SJSA1 (cell line): ENCODE measurements at regions not wholly inside any gene's neighbourhood (a gene's known extent, or its start where the extent isn't known, plus 50 kb on each side); places are given as distances from the start of the nearest gene placed in this dataset.

Source experiments
- DNase-seq, 2 experiments: peaks; one replicate each; pipeline ENCODE4 v3.0.0-alpha.2; 2015 to 2020; ENCODE audit warnings: low spot score in 2 of 2, low read depth in 1 of 2
- H3K27ac ChIP-seq: fragments of 250-450 bp; sonication (Bioruptor Pico); 2 replicates; pipeline ENCODE4 v1.5.1; 2020; ENCODE audit warnings: mild to moderate bottlenecking, moderate library complexity
- H3K27me3 ChIP-seq: fragments of 250-450 bp; sonication (Bioruptor Pico); replicated peaks from 2 replicates; pipeline ENCODE4 v1.5.1; 2020; ENCODE audit warnings: mild to moderate bottlenecking, moderate library complexity
- H3K36me3 ChIP-seq: fragments of 250-450 bp; sonication (Bioruptor Pico); 2 replicates; pipeline ENCODE4 v1.5.1; 2020; ENCODE audit warnings: mild to moderate bottlenecking
- H3K4me1 ChIP-seq: fragments of 250-450 bp; sonication (Bioruptor Pico); replicated peaks from 2 replicates; pipeline ENCODE4 v1.6.1; 2021; ENCODE audit warnings: mild to moderate bottlenecking
- H3K4me3 ChIP-seq: fragments of 250-450 bp; sonication (Bioruptor Pico); 2 replicates; pipeline ENCODE4 v1.5.1; 2020; ENCODE audit warnings: mild to moderate bottlenecking
- H3K9me3 ChIP-seq: fragments of 250-450 bp; sonication (Bioruptor Pico); replicated peaks from 2 replicates; pipeline ENCODE4 v1.5.1; 2020; ENCODE audit warnings: mild to moderate bottlenecking

DNA sequence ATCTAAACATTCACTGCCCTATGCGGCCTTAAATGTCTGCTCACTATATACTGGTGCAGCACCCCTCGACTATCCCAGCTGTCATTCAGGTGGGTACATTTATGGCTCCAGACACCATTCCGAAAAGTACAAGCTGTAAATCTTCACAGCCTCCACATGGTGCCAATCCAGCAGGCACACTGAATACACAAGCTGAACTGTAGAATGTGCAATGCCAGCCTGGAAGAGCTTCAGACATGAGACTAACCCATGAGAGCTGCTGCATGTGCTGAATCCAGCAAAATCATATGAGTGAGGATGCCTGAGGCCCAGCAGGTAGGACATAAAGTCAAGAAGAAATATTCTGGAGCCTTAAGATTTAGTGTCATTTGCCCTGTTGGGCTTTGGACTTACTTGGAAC is 483.8 kb upstream of the GRIA1 start:
- Histone ChIP-seq H3K27me3 (no peaks in the 10 kb centered on the region), H3K4me3 (no peak overlapping the region), H3K4me1 (no peaks in the 10 kb centered on the region), H3K9me3 (peaks cover 21% of the 10 kb centered on the region), H3K27ac (no peak overlapping the region), H3K36me3 (no peaks in the 10 kb centered on the region)
- DNase-seq, result no peak

DNA sequence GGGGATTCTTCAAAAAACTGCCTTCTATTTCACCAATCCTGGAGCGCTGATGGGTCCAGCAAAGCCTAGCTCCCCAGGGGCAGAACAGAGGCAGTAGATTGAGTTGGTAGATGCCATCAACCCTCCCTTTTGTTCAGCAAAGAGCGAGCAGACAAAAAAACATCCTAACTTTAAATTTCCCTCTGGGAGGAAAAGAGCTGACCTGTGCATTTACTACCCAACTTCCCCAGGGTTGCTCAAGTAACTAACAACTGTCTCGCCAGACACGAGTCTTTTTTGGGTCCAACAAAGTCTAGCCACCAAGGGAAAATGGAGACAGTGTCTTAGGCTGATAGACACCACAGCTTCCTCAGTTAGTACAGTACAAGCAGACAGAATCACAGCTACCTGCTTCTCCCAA is 476.3 kb upstream of the GRIA1 start:
- DNase-seq, result no peak
- H3K36me3 ChIP-seq, result no peaks in the 10 kb centered on the region

DNA sequence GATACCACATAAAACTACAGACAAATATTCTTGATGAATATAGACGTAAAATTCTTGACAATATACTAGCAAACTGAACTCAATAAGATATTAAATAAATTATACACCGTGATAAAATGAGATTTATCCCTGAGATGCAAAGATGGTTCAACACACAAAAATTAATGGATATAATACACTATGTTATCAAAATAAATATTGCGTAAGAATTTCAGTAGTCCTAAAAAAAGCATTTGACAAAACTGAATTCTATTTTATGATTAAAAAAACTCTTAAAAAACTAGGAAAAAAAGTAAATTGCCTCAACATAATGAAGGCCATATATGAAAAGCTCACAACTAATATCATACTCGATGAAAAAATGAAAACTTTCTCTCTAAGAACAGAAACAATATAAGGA is 472.3 kb upstream of the GRIA1 start:
- no peaks in the 10 kb centered on the region; the same call in 1 of the 2 replicates for H3K9me3 ChIP-seq
- H3K4me3 ChIP-seq, result no peak overlapping the region
- no peak for DNase-seq
- H3K4me1 ChIP-seq, result no peaks in the 10 kb centered on the region
- no peak overlapping the region for H3K27ac ChIP-seq
- H3K36me3 ChIP-seq, result no peaks in the 10 kb centered on the region
- no peaks in the 10 kb centered on the region for H3K27me3 ChIP-seq

More for the DNA sequence above, 476.3 kb upstream of the GRIA1 start:
- H3K4me3 ChIP-seq, result no peak overlapping the region
- no peak overlapping the region for H3K27ac ChIP-seq
- H3K4me1 ChIP-seq, result no peaks in the 10 kb centered on the region
- H3K27me3 ChIP-seq, result no peaks in the 10 kb centered on the region
- H3K9me3 ChIP-seq, result 0 out of 2 replicates have a peak, but pooled peaks cover 7% of the 10 kb centered on the region

DNA sequence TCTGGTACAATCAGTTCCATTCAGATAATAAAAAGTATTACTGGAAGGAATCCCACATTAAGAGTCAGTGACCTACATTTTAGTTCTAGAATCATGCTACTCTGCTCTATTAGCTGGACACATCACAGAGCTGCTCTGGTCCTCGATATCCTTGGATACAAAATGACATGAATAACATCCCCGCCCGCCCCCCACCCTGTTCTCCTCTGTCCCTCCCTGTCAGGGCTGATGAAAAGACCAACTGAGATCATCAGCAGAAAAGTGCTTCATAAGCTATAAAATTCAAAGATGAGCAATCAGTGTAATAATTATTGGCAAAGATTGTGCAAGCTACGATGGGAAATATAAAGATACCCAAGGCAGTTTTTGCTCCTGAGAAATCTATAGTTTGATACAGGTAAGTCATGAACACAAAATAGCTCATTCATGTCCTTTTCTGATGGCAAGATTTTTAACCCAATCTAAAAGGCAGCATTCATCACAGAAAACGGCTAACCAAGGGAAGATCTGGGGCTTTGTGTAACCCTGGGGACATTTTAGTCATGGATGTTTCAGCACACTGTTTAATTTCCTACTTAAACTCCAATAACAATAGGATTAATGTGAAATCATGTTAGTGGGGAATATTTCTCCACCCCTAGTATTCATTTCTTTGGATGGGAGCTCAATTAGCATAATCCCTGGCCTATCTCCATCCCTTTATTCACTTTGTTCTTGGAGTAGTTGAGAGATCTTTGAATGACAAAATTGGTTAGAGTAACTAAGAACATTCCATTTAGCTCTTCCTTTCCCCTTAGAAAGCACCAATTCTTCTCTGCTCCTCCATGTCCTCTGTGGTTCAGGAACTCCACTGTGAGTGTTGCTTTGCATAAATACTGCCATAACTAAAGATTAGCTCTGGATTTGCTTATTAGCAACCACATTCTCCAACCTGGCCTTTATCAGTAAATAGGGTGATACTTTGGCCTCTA is 459.4 kb upstream of the GRIA1 start:
- 0 out of 2 replicates have a peak, but pooled peaks cover 6% of the 10 kb centered on the region for H3K9me3 ChIP-seq
- no peaks in the 10 kb centered on the region for H3K36me3 ChIP-seq
- DNase-seq, result no peak
- H3K4me3 ChIP-seq, result no peak overlapping the region
- no peaks in the 10 kb centered on the region for H3K27me3 ChIP-seq
- H3K4me1 ChIP-seq, result no peaks in the 10 kb centered on the region
- no peak overlapping the region for H3K27ac ChIP-seq

DNA sequence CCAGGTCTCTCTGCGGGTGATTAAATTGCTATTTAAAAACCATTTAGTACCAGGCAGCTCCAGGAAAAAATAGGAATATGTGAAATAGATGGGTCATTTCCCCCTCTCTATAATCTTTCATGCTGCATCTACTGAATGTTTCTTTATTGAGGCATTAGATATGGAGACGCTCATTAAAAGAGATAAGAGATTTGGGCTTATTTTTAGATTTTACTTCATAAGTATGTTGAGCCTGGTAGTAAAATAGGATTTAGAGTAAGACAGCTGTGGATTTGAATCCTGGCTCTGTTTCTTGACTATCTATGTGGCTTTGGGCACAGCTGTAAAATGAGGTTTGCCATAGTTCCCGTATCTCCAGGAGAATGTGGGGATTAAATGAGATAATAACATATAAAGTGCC is 451.0 kb upstream of the GRIA1 start:
- DNase-seq, result no peak
- Histone ChIP-seq H3K4me1 (no peaks in the 10 kb centered on the region), H3K36me3 (no peaks in the 10 kb centered on the region), H3K4me3 (no peak overlapping the region), H3K27me3 (no peaks in the 10 kb centered on the region), H3K27ac (no peak overlapping the region), H3K9me3 (peaks cover 3% of the 10 kb centered on the region; the same call in 1 of the 2 replicates)

DNA sequence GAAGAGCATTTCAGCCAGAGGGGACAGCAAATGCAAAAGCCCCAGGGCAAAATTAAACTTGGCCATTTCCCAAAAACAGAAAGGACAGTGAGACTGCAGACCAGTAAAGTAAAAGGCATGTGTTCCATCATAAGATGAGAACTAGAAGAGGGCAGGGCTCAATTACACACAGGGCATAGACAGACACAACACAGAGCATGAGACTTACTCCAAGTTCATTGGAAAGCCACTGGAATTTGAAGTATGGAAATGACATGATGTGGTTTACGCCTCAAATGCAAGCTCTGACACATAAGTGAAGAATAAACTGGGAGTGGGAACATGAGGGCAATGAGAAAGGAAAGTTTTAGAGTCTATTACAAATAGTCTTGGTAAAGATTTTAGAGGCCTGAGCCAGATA is 446.6 kb upstream of the GRIA1 start:
- no peak for DNase-seq

DNA sequence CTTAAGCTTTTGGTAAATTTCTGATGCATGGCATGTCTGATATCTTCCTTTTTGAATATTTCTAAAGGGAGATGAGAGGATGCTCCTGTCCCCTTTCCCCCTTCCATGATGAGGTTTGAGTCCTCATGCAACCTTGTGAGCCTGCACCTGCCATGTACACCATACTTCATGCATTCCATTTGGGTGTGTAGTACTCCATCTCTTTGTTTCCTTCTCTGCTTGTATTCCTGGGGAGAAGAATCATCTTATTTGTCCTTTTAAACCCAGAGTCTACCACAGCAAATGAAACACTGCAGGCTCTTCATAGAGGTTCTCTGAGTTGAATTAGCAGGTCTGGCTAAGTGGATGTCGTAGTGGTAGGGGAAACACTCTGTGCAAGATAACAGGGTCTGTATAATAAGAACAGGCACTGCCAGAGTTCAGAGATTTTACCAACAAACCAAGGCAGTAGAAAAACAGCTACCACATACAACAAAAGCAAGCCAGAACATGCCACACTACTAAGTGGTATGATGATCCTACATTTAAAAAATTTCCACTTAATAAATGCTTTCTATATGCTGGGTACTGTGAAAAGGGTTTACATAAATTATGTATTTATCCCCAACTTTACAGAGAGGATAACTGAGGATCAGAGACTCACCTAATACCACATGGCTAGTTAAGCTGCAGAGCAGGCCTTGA is 439.8 kb upstream of the GRIA1 start:
- Histone ChIP-seq H3K27ac (no peak overlapping the region), H3K4me3 (no peak overlapping the region), H3K27me3 (no peaks in the 10 kb centered on the region), H3K36me3 (no peaks in the 10 kb centered on the region), H3K9me3 (no peaks in the 10 kb centered on the region; the same call in 1 of the 2 replicates), H3K4me1 (no peaks in the 10 kb centered on the region)
- DNase-seq, result no peak

More for the DNA sequence above, 446.6 kb upstream of the GRIA1 start:
- Histone ChIP-seq H3K4me3 (no peak overlapping the region), H3K27me3 (no peaks in the 10 kb centered on the region), H3K36me3 (no peaks in the 10 kb centered on the region), H3K27ac (no peak overlapping the region), H3K4me1 (no peaks in the 10 kb centered on the region), H3K9me3 (no peaks in the 10 kb centered on the region)

DNA sequence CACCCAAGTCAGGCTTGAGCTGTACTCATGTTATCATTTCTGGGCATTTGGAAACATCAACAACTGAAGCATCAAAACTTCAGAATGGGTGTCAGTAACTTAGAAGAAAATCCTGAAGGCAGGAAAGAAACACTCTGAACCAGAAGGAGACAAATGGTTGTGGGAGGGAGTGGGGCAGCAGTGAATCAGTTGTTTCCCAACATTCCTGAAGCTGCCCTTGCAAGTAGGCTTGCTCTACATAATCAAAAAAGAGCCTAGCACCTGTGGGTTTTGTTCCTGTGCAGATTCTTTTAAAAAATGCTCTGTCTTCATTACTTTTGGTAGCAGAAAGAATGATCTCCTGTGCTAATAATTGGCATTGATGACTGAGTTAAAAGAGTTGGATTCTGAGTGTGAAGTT is 424.2 kb upstream of the GRIA1 start:
- no peak overlapping the region for H3K4me3 ChIP-seq
- no peaks in the 10 kb centered on the region; the same call in 1 of the 2 replicates for H3K9me3 ChIP-seq
- no peak for DNase-seq
- no peaks in the 10 kb centered on the region for H3K27me3 ChIP-seq
- no peak overlapping the region for H3K27ac ChIP-seq
- no peaks in the 10 kb centered on the region for H3K36me3 ChIP-seq
- H3K4me1 ChIP-seq, result no peaks in the 10 kb centered on the region

DNA sequence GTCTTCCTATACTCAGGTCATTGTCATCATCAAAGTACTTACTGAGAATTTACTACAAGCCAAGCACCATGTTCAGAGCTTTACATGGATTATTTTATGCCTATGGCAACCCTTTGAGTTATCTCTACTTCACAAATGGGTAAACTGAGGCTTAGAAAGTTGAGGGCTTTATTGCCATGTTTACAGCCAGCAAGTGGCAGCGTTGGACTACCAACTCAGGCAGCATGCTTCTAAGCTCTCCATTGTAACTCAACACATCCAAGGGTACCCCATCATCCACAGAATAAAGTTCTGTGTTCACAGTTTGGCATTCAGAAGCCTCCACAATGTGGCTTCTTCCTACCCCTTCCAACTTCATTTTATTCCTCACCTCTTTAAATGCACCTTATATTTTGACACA is 422.6 kb upstream of the GRIA1 start:
- Histone ChIP-seq H3K4me3 (no peak overlapping the region), H3K36me3 (no peaks in the 10 kb centered on the region), H3K27me3 (no peaks in the 10 kb centered on the region), H3K27ac (no peak overlapping the region), H3K4me1 (no peaks in the 10 kb centered on the region), H3K9me3 (no peaks in the 10 kb centered on the region; the same call in 1 of the 2 replicates)
- no peak for DNase-seq

DNA sequence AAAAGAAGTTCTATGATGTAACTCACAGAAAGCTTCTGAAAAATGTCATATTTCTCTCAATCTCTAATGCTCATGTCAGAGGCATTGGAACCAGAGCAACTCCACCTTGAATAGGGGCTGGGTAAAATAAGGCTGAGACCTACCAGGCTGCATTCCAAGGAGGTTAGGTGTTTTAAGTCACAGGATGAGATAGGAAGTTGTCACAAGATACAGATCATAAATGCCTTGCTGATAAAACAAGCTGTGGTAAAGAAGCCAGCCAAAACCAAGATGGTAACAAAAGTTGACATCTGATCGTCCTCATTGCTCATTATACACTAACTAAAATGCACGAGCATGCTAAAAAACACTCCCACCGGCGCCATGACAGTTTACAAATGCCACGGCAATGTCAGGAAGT is 411.1 kb upstream of the GRIA1 start:
- Histone ChIP-seq H3K27me3 (no peaks in the 10 kb centered on the region), H3K4me1 (no peaks in the 10 kb centered on the region), H3K4me3 (no peak overlapping the region), H3K27ac (no peak overlapping the region), H3K36me3 (no peaks in the 10 kb centered on the region), H3K9me3 (peaks cover 13% of the 10 kb centered on the region)
- no peak for DNase-seq

DNA sequence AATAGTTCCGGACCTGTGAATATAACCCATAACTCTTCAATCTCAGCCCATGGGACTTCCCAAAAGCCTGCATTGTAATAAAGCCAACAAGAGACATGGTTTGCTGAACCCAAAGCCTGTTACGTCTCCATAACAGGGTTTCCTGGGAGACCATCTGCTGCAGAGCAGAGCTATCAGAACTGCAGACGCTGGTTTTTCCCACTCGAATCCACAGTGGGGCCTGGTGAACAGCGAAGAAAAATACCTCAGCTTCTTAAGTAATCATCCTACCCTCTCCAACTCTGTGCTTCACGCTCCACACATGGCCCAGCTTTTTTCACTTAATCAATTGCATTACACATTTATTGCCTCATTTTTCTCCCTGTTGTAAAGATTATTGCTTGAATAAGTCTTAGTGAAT is 409.5 kb upstream of the GRIA1 start:
- Histone ChIP-seq H3K36me3 (no peaks in the 10 kb centered on the region), H3K9me3 (peaks cover 13% of the 10 kb centered on the region), H3K27me3 (no peaks in the 10 kb centered on the region), H3K27ac (no peak overlapping the region), H3K4me1 (no peaks in the 10 kb centered on the region), H3K4me3 (no peak overlapping the region)
- DNase-seq, result no peak

DNA sequence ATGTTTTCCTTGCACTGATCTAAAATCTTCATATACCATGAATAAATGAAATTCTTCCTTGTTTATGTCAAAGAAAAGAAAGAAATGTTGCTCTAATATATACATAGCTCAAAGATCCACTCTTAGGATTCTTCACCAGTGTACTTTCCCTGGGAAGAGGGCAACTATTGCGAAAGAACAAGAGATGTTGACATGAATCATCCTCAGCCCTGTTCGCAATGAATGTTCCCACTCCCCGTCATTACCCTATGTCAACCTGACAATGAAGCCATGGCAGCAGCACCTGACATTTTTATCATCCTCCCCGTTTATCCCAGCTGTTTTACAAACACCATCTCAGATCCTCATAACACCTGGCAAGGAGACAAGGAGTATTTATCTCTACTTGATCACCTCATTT is 409.1 kb upstream of the GRIA1 start:
- peaks cover 13% of the 10 kb centered on the region for H3K9me3 ChIP-seq
- no peaks in the 10 kb centered on the region for H3K27me3 ChIP-seq
- H3K4me3 ChIP-seq, result no peak overlapping the region
- no peak overlapping the region for H3K27ac ChIP-seq
- H3K36me3 ChIP-seq, result no peaks in the 10 kb centered on the region
- DNase-seq, result no peak
- no peaks in the 10 kb centered on the region for H3K4me1 ChIP-seq

DNA sequence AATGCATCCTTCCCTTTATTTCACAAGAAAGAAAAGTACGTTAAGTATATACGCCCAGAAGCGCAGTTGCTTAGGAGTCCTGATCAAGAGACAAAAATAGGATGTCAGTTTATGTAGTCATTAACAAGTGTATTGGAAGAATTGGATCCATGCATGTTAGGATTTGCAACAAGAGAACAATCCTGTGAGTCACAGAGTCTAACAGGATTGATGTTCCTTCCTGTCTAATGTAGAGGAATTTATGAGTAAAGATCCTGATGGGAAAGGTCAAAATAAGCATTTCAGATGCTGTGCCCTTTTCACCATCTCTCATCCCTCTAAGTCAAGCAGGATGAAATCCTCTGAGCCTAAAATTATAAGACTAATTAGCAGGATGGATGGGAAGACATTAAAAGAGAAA is 406.0 kb upstream of the GRIA1 start:
- no peak for DNase-seq
- no peaks in the 10 kb centered on the region for H3K27me3 ChIP-seq

DNA sequence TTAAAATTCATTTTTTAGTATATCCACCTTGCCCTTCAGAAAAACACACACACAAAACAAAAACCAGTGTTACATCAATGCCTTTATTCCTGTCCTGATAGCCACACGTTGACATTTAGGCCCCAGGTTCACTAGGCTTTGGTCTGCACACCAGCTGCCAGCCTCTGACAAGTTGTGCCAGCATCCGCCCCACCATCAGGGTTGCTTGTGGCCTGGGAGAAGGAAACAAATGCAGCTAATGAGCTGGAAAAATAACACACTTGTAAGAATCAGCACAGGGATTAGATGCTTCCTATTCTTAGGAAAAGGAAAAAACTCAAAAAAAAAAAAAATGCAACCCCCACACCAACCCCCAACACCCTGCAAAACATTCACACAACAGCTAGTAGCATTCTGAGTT is 404.0 kb upstream of the GRIA1 start:
- no peaks in the 10 kb centered on the region for H3K27me3 ChIP-seq
- H3K27ac ChIP-seq, result no peak overlapping the region
- H3K36me3 ChIP-seq, result no peaks in the 10 kb centered on the region
- no peaks in the 10 kb centered on the region; the same call in 1 of the 2 replicates for H3K9me3 ChIP-seq
- H3K4me3 ChIP-seq, result no peak overlapping the region
- no peaks in the 10 kb centered on the region for H3K4me1 ChIP-seq
- no peak for DNase-seq

More for the DNA sequence above, 406.0 kb upstream of the GRIA1 start:
- Histone ChIP-seq H3K27ac (no peak overlapping the region), H3K4me1 (no peaks in the 10 kb centered on the region), H3K9me3 (peaks cover 1% of the 10 kb centered on the region), H3K36me3 (no peaks in the 10 kb centered on the region), H3K4me3 (no peak overlapping the region)
